GM18526 (cell line): ENCODE measurements at regions not wholly inside any gene's neighbourhood (a gene's known extent, or its start where the extent isn't known, plus 50 kb on each side); places are given as distances from the start of the nearest gene placed in this dataset.

Source experiments
- POLR2A ChIP-seq: IDR thresholded peaks from 3 replicates; pipeline ENCODE4 v1.6.1; 2011; ENCODE audit not compliant: insufficient read length; ENCODE audit errors: extremely low read depth

DNA sequence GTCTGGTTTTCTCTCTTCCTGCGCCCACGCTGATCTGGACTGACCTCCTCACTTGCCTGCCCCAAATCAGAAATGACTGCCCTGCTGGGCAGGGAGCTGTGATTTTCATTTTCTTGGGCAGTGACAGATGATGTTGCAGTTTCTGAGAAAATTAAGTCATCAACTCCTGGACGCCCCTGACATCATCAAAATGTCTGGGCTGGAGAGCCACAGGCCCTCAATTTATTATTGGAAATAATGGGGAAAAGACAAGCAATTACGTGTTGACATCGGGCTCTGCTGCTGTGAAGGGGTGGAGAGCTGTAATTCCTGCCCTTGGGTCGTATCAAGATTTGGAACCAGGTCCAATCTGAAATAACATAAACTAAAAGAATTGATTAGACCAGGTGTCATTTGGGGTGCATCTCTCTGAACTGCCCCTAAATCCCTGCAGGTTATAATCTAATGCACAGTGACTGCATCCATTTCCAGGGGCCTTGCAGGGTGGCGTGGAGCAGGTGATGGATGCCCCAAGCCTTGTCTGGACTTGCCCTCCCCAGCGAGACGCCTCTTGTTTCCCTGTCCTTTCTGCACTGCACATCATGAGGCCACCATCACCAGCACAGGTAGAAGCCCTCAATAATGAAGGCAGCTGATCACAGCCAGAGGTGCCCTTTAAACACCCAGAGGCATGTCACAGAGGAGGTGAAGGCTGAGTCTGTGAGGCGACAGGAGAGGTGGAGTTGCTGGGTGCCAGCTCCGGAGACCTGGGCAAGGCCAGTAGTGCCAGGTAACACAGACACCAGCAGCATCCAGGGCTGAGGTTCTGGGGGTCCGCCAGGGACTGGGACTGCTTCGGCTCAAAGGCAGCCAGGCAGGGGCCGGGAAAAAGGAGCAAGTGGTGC is 98.7 kb downstream of the HTR5A start:
- TF ChIP-seq POLR2A: no peak

DNA sequence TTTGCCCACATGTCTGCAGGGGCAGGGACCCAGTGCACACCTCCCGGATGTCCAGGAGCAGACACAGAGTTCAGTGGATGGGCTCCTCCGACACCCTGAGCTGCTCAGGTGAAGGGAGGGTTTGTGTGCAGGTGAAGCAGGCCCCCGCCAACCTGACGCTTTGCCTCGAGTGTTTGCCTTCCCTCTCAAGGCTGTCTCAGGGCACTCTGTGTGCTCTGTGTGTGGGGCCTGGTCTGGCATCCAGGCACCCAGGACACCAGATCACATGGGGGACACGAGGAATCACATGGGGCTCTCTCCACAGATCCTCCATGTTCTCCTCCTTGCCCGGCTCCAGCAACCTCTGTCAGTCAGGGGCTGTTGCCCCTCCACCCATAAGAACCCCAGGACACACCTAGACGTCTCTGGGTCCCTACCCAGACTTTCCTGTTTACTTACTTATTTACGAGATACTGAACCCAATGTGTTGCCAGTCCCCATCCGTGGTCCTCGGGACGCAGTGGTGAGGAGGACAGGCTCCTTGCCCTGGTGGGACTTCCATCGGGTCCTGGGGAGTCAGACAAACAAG is 99.5 kb downstream of the HTR5A start:
- TF ChIP-seq POLR2A: no peak

DNA sequence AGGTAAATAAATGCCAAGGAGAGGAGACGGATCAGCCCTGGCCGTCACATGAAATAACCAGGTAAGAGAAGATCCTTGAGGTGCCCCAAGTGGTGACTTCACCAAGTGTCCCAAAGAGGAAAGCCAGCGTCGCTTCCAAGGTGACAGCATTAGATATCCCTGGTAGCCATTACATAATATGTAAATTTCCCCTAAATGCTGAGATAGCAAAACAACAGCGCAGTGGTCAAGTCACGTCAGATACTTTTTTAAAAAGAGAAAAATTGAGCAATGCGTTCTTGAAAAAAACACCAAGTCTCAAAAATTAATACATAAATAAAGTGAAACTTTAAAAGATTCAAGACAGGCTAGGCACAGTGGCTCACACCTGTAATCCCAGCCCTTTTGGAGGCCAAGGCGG is 100.2 kb downstream of the HTR5A start:
- TF ChIP-seq POLR2A: no peak

DNA sequence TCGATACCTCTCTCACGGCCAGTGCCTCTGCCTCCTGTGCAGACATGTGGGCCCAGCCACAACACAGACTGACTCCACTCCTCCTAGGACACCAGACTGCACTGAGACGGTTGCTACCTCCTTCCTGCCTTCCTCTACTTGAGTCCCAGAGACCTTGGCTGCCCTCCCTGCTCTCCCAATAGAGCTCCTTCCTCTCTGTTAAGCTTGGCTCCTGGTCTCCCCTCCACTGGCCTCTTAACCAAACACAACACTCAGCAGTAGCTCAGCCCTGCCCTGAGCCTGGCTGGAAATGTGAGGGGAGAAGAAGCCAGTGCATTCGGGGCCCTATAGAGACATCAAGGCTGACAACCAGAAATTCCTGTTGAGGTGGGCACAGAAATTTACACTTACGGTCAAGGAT is 102.0 kb downstream of the HTR5A start:
- TF ChIP-seq POLR2A: no peak

DNA sequence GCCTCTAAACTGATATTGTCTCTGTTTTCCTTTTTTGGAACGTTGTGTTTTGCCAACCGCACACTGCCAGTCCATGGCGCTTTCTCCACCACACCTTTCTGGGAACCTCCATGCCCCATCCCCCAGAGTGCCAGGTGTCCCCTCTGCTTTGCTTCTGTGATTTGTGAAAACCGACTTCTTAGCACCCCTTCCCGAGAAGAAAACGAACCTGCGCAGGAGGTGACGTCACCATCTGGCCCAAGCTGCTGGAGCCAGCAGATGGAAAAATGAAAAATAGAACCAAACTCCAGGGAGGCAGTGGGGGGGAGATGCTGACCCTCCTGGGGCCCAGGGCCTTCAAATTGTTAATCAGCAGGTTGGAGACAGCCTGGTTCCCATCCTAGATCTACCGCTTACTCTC is 103.8 kb downstream of the HTR5A start:
- TF ChIP-seq POLR2A: no peak

DNA sequence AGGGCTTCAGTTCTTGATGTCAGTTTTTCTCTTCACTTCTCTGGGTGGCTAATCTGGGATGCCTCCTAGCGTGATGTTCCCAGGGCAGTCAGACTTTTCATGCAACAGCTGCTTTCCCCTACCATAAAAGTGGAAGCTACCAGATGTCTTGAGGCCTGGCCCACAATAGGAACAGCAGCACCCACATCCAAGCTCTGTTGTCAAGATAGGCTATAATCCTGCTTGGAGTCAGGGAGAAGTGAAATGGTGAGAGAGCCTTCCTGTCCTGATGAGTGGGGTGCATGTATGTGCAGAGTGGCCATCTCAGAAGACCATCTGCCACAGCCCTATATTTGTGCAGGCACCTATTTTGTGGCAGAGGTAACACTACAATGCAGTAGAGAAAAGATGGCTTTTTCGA is 108.0 kb downstream of the HTR5A start:
- TF ChIP-seq POLR2A: no peak

DNA sequence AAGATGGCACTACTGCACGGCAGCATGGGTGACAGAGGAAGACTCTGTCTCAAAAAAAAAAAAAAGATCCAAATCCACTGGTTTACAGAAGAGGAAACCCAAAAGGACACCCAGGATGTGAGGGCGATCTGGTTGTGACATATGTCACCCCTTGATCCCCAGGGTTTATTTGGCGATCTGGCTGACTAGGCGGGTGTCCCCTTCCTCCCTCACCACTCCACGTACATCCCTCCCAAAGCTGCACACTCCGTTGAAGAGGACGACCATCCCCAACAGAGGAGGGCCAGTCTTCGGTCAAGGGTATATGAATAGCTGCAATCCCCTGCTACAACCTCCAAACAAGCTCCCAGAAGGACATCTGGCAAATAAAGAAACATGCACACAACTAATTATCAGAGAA is 111.6 kb downstream of the HTR5A start:
- no peak for TF ChIP-seq POLR2A

DNA sequence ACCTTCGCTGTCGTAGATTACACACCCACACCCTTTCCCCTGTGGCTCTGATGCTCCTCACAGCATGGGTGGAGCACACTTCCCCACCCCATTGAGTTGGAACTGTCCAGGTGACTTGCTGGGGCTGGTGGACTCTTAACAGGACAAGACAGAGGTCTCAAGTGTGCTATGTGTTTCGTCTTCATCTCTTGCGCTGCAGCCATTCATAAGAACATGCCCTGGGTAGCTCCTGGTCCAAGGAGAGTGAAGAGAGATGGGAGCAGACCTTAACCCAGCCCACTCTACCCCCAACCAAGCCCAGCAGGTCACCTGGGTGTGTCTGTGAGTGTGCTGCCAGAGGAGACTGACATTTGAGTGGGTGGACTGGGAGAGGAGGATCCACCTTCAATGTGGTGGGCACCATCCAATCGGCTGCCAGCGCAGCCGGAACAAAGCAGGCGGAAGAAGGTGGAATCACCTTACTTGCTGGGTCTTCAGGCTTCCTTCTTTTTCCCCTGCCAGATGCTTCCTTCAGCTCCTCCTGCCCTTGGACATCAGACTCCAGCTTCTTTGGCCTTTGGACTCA is 112.4 kb downstream of the HTR5A start:
- TF ChIP-seq POLR2A: no peak

DNA sequence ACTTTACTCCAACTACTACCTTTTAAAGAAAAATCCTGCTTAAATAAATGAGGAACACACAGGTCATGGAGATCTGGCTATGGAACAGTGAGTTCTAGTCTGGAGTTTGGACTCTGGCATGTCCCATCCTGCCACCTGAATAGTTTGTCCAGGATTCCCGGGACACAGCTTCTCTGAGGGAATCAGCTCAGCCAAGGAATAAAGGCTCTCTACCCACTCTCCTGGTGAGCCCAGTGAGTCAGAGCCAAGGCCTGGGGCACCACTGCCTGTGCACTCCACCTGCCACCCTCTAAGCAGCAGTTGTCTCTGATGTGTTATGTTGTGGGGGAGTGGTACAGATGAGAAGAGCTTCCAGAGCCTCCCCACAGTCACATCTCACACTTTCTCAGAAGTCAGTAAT is 113.5 kb downstream of the HTR5A start:
- no peak for TF ChIP-seq POLR2A

DNA sequence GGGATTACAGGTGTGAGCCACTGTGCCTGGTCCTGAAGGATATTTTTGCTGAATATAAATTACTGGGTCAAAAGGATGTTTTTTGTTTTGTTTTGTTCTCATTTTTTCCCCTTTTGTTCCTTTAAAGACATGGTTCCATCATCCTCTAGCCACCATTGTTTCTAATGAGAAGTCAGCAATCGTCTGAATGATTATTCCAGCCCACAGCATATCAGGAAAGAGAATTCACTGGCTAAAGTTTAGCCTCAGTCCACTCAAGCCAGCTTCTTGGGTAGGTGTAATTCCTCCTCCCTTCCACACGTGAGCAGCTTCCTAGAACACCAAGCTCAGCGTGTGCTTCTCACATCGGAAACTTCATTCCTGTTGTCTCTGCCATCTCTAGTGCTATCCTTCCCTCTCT is 112.8 kb upstream of the INSIG1 start:
- no peak for TF ChIP-seq POLR2A

DNA sequence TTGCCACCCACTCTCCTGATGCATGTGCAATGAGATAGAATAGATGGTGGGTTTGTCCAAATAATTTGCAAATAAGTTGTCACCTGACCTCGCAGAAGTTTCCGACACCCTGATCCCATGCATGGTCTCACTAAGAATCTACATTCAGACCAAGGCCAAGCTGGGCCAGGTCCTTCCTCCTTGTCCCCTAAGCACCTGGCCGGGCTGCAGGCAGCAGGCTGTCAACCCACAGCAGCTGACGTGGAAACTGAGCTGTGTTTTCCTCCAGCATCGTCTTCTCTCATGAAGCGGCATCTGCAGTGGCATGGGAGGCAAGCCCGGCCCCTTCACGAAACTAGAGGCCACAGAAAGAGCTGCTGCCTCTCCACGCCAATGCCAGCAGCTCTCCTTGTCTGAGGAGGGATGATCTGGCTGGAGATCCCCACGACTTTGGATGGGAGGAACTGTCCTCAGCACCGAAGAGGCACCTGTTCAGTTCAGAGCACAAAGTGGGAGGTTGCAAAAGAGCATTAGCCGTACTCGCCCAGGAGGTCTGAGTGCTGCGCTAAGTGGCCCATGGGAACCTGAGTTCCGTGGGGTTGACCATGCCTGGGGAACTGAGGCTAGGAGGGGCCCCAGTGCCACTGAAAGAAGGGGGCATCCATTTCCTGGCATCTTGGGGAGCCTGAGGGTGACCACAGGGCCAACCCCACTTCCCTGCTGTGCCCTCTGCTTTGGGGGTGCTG is 110.5 kb upstream of the INSIG1 start:
- no peak for TF ChIP-seq POLR2A

DNA sequence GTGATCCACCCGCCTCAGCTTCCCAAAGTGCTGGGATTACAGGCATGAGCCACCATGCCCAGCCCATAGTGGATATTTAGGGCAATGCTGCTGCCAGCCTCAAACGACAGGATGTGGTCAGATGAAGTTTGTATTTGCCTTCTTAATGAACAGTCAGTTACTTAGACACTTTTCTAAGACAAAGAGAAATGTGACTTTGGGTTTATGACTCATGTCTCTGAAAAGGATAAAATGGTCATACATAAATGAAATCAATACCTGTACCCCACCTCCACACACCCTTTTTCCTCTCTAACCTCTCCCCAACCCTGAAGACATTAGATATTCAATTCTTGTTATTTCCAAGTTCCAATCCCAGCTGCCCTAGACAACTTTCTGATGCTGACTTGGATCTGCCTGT is 109.3 kb upstream of the INSIG1 start:
- TF ChIP-seq POLR2A: no peak

DNA sequence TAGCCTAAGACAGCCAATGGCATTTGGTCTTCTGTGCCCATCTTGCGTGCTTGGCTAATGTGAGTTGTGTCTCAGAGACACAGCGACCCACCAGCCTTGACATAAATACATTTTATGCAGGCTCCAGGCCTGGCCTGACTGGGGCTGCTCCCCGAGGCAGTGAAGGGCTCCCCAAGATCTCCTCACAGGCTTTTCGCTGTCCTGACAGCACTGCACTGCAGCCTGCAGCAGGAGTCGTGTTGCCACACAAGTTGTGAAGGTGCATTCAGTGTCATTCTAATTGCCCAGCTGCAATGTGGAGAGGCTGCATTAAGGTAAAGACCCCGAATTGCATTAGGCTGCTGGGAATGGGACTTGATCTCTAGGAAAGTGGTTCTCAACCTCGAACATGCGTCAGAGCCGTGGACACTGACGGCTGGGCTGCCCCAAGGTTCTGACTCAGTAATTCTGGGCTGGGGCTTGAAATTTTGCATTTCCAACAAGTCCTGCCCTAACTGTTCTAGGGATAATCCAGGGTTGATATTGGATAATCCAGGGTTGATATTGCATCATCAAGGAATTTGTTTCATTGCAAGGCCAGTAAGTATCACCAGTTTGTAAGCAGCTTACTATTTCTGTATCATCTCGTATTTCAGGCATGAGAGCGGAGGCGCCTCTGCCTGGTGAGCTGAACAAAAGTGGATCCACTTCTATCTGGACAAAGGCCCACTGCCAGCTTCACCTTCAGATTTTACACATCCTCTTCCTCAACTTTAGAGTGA is 108.7 kb upstream of the INSIG1 start:
- no peak for TF ChIP-seq POLR2A

DNA sequence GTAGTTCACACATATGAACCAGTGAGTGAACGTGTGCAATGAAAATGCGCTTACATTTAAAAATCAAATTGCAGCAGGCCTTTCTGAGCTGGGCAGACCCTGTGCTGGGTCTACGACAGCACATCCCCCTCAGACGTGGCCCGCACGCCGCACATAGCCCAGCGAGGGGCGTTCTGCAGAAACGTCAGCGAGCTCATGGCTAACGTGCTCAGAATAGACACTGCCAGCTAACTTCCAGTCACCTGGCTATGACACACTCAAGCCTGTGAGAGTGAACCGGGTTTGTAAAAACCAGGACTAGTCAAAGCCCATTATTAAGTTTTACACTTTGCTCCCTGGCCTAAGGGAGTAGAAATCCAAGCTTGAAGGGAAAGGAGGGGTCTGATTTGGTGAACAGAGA is 108.1 kb upstream of the INSIG1 start:
- TF ChIP-seq POLR2A: no peak

DNA sequence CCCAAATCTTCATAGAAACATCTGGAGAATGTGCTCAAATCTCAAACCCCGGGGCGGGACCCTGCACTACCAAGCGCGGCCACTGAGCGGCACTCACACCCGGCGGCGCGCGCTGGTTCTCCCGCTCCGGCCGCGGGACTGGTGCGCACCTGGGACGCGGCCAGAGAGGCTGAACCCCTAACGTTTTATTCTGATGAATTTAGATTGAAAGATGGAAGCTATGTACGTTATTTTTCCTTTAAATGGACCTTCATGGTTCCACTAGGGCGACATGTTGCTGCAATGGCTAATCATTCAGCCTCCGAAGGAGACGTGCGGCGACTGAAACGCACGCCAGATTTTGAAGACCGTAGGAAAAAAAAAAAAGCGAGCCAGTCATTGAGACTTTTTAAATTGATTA is 107.0 kb upstream of the INSIG1 start:
- TF ChIP-seq POLR2A: no peak
